ENCODE measurements at regions not wholly inside any gene's neighbourhood (a gene's known extent, or its start where the extent isn't known, plus 50 kb on each side); places are given as distances from the start of the nearest gene placed in this dataset.

GRCh38 chr10:36534471-36535002 lies 590.9 kb upstream of the ANKRD30A start:
- TF ChIP-seq CTCF (IDR thresholded peaks at IDR 0.05; ENCODE audit: insufficient read depth, low read depth, low read length) = no peak
- TF ChIP-seq EZH2 (IDR thresholded peaks at IDR 0.05; ENCODE audit: insufficient read depth, low read length) = no peak

Data from astrocyte (in vitro differentiated cells and primary cell).